CD14-positive monocyte (primary cell): ENCODE measurements at regions not wholly inside any gene's neighbourhood (a gene's known extent, or its start where the extent isn't known, plus 50 kb on each side); places are given as distances from the start of the nearest gene placed in this dataset.

ENCODE experiments used
- DNase-seq, 3 donors: peaks; one replicate each; pipeline ENCODE4 v3.0.0-alpha.2; 2011 to 2022
- H2AFZ ChIP-seq: 2 replicates; pipeline ENCODE4 v1.6.0; 2012; ENCODE audit warnings: mild to moderate bottlenecking, low read depth, low read length, inconsistent platforms; ENCODE audit not compliant: insufficient read depth, poor library complexity, severe bottlenecking
- H3K27ac ChIP-seq, 2 donors: 1 replicate in 1 of 2; 2 replicates in 1 of 2; pipeline ENCODE4 v1.5.1; 2012 to 2013; ENCODE audit warnings: low read length in 2 of 2, control low read depth in 1 of 2, inconsistent platforms in 1 of 2, low read depth in 1 of 2, mild to moderate bottlenecking in 1 of 2
- H3K27me3 ChIP-seq, 2 donors: one replicate each; pipeline versions ENCODE4 v1.6.0 to v1.6.1; 2011 to 2013; ENCODE audit warnings: low read length in 2 of 2; ENCODE audit not compliant: control insufficient read depth in 2 of 2, insufficient read depth in 2 of 2
- H3K36me3 ChIP-seq, 2 donors: replicated peaks in 1 of 2; 1 replicate in 1 of 2; 2 replicates in 1 of 2; pipeline versions ENCODE4 v1.5.1 to v1.6.1; 2012 to 2013; ENCODE audit warnings: low read length in 2 of 2, control low read depth in 1 of 2, inconsistent platforms in 1 of 2, mild to moderate bottlenecking in 1 of 2; ENCODE audit not compliant: insufficient read depth in 2 of 2, control insufficient read depth in 1 of 2
- H3K4me1 ChIP-seq, 2 donors: 1 replicate in 1 of 2; 2 replicates in 1 of 2; pipeline versions ENCODE4 v1.5.1 to v1.6.1; 2012 to 2013; ENCODE audit warnings: low read length in 2 of 2, control low read depth in 1 of 2, inconsistent platforms in 1 of 2, mild to moderate bottlenecking in 1 of 2, moderate library complexity in 1 of 2; ENCODE audit not compliant: insufficient read depth in 2 of 2, control insufficient read depth in 1 of 2
- H3K4me2 ChIP-seq: replicated peaks from 2 replicates; pipeline ENCODE3; 2012; ENCODE audit warnings: low read length, moderate library complexity, mild to moderate bottlenecking; ENCODE audit not compliant: poor library complexity, severe bottlenecking; ENCODE audit errors: extremely low read depth
- H3K4me3 ChIP-seq, 3 experiments: fragments of 200-600 bp in 1 of 3; sonication (generic) in 1 of 3; replicated peaks in 1 of 3; 1 replicate in 2 of 3; 2 replicates in 1 of 3; pipeline ENCODE4 v1.5.1; 2011 to 2013; ENCODE audit warnings: low read length in 3 of 3, mild to moderate bottlenecking in 3 of 3, control low read depth in 2 of 3, low read depth in 2 of 3, inconsistent platforms in 1 of 3, moderate library complexity in 1 of 3
- H3K79me2 ChIP-seq: 2 replicates; pipeline ENCODE4 v1.6.0; 2012; ENCODE audit warnings: mild to moderate bottlenecking, control low read depth, inconsistent platforms, low read length, moderate library complexity; ENCODE audit not compliant: insufficient read depth
- H3K9ac ChIP-seq: 2 replicates; pipeline ENCODE4 v1.6.0; 2017; ENCODE audit warnings: low read length, mild to moderate bottlenecking; ENCODE audit not compliant: insufficient read depth, poor library complexity, severe bottlenecking
- H3K9me3 ChIP-seq, 2 donors: replicated peaks in 1 of 2; 1 replicate in 1 of 2; 2 replicates in 1 of 2; pipeline versions ENCODE4 v1.5.1 to v1.6.1; 2012 to 2013; ENCODE audit warnings: low read length in 2 of 2, control low read depth in 1 of 2; ENCODE audit not compliant: control insufficient read depth in 1 of 2, insufficient read depth in 1 of 2
- H4K20me1 ChIP-seq: 2 replicates; pipeline ENCODE4 v1.6.0; 2012; ENCODE audit warnings: mild to moderate bottlenecking, low read length, control low read depth, moderate library complexity; ENCODE audit not compliant: insufficient read depth
- H3K27ac Mint-ChIP-seq, 7 donors: one replicate each; pipeline ENCODE4 v1.8.0; 2020; ENCODE audit warnings: mild to moderate bottlenecking in 7 of 7, mixed read lengths in 7 of 7, moderate library complexity in 6 of 7, inconsistent platforms in 2 of 7
- H3K27me3 Mint-ChIP-seq, 3 donors: one replicate each; pipeline ENCODE4 v1.8.0; 2021 to 2022; ENCODE audit warnings: low read depth in 3 of 3, mild to moderate bottlenecking in 3 of 3, mixed read lengths in 3 of 3, moderate library complexity in 3 of 3, inconsistent platforms in 1 of 3
- H3K36me3 Mint-ChIP-seq, 2 donors: one replicate each; pipeline ENCODE4 v1.8.0; 2020; ENCODE audit warnings: mixed read lengths in 2 of 2, inconsistent platforms in 1 of 2, mild to moderate bottlenecking in 1 of 2
- H3K4me1 Mint-ChIP-seq: one replicate; pipeline ENCODE4 v1.8.0; 2020; ENCODE audit warnings: mild to moderate bottlenecking, mixed read lengths
- H3K4me3 Mint-ChIP-seq, 2 donors: one replicate each; pipeline ENCODE4 v1.8.0; 2020; ENCODE audit warnings: mild to moderate bottlenecking in 2 of 2, mixed read lengths in 2 of 2, moderate library complexity in 1 of 2
- H3K9me3 Mint-ChIP-seq, 7 donors: one replicate each; pipeline ENCODE4 v1.8.0; 2020 to 2022; ENCODE audit warnings: mixed read lengths in 7 of 7, mild to moderate bottlenecking in 6 of 7, moderate library complexity in 6 of 7, inconsistent platforms in 2 of 7
- CTCF ChIP-seq: fragments of 200-600 bp; IDR thresholded peaks from one replicate; pipeline ENCODE4 v1.8.0; 2022; ENCODE audit warnings: antibody characterized with exemption, mild to moderate bottlenecking
- WGBS: methylation state at CpG from one replicate; pipeline ENCODE4 v1.1.5; 2013; ENCODE audit warnings: missing lambda C conversion rate; ENCODE audit not compliant: insufficient coverage; 5-methylcytosine and 5-hydroxymethylcytosine counted together
- intact Hi-C, 2 donors: fragments of 100-400 bp; cut with micrococcal nuclease; formaldehyde crosslinking; loops; one replicate each; pipeline versions ENCODE4 v1.15.0 to v1.15.1; 2023

- Histone ChIP-seq H3K4me2 (no peak overlapping the region), H3K9me3 (peaks cover 0 to 2% of the 10 kb centered on the region in 2 donors), H3K4me1 (no peaks in the 10 kb centered on the region), H3K79me2 (no peaks in the 10 kb centered on the region), H3K27ac (no peak overlapping the region), H3K9ac (no peak overlapping the region), H2AFZ (no peak overlapping the region), H3K36me3 (no peaks in the 10 kb centered on the region), H3K4me3 (no peak overlapping the region), H3K27me3 (no peaks in the 10 kb centered on the region), H4K20me1 (no peaks in the 10 kb centered on the region)
- no peak overlapping the region for H3K4me3 Mint-ChIP-seq
- intact Hi-C loops = no loop called here
- peaks cover 0 to 4% (median 0%) of the 10 kb centered on the region in 7 donors for H3K9me3 Mint-ChIP-seq
- H3K27ac Mint-ChIP-seq = no peak overlapping the region
- WGBS = no CpG with 5 or more reads among the region's 1 CpG
- H3K36me3 Mint-ChIP-seq = no peaks in the 10 kb centered on the region
- no peaks in the 10 kb centered on the region for H3K4me1 Mint-ChIP-seq
- no peak for TF ChIP-seq CTCF
- DNase-seq = no peak
- no peaks in the 10 kb centered on the region for H3K27me3 Mint-ChIP-seq
Observed at GRCh38 chr4:166277853-166278252, 404.8 kb downstream of the TLL1 start.

GRCh38 chr4:166279261-166279660, 406.2 kb downstream of the TLL1 start:
- Histone ChIP-seq H3K9me3 (peaks cover 0 to 2% of the 10 kb centered on the region in 2 donors), H3K27ac (no peak overlapping the region), H3K4me2 (no peak overlapping the region), H2AFZ (no peak overlapping the region), H3K4me3 (no peak overlapping the region), H3K36me3 (no peaks in the 10 kb centered on the region), H3K79me2 (no peaks in the 10 kb centered on the region), H4K20me1 (no peaks in the 10 kb centered on the region), H3K27me3 (no peaks in the 10 kb centered on the region), H3K4me1 (no peaks in the 10 kb centered on the region), H3K9ac (no peak overlapping the region)
- Mint-ChIP-seq H3K4me1 (no peaks in the 10 kb centered on the region), H3K36me3 (no peaks in the 10 kb centered on the region), H3K27ac (no peak overlapping the region), H3K4me3 (no peak overlapping the region), H3K27me3 (no peaks in the 10 kb centered on the region), H3K9me3 (peaks cover 0 to 2% (median 0%) of the 10 kb centered on the region in 7 donors)
- no peak for DNase-seq
- TF ChIP-seq CTCF = no peak
- intact Hi-C loops = no loop called here
